NCI-H1092 (cell line): ENCODE measurements at regions not wholly inside any gene's neighbourhood (a gene's known extent, or its start where the extent isn't known, plus 50 kb on each side); places are given as distances from the start of the nearest gene placed in this dataset.
A peak's percentile ranks its signal among the peaks of the same experiment; 100 is the strongest.
"Not testable (repeated sequence)": the region's sequence is repeated elsewhere in the genome, so short reads cannot be mapped to it uniquely, and the experiment has no call there.

ENCODE experiments used
- DNase-seq: peaks from one replicate; lab custom pipeline; 2025; lab: John Stamatoyannopoulos, UW

- no peak for DNase-seq
Measured at GRCh38 chr22:26769663-26770062, 112.3 kb downstream of the MIAT start.

GRCh38 chr22:26770624-26771023 is 113.2 kb downstream of the MIAT start:
- no peak for DNase-seq

- not testable (repeated sequence) for DNase-seq
Measured at GRCh38 chr22:26773054-26773453, 115.7 kb downstream of the MIAT start.

GRCh38 chr22:26775394-26775793 is 118.0 kb downstream of the MIAT start:
- DNase-seq: no peak

- DNase-seq: no peak
Measured at GRCh38 chr22:26777156-26777801, 119.9 kb downstream of the MIAT start.

- no peak for DNase-seq
Measured at GRCh38 chr22:26778372-26778771, 121.0 kb downstream of the MIAT start.

- DNase-seq: no peak
Measured at GRCh38 chr22:26779108-26779507, 121.7 kb downstream of the MIAT start.

- no peak for DNase-seq
Measured at GRCh38 chr22:26779929-26780328, 122.5 kb downstream of the MIAT start.

GRCh38 chr22:26780521-26780920 is 123.1 kb downstream of the MIAT start:
- DNase-seq: no peak

- DNase-seq: no peak
Measured at GRCh38 chr22:26781062-26781461, 123.7 kb downstream of the MIAT start.

GRCh38 chr22:26781596-26781995 is 124.2 kb downstream of the MIAT start:
- no peak for DNase-seq

GRCh38 chr22:26783885-26784284 is 126.5 kb downstream of the MIAT start:
- no peak for DNase-seq

GRCh38 chr22:26784772-26785171 is 127.4 kb downstream of the MIAT start:
- no peak for DNase-seq

- no peak for DNase-seq
Measured at GRCh38 chr22:26785932-26786331, 128.5 kb downstream of the MIAT start.

GRCh38 chr22:26786398-26786797 is 129.0 kb downstream of the MIAT start:
- DNase-seq: no peak

GRCh38 chr22:26789951-26790350 is 132.6 kb downstream of the MIAT start:
- peak; percentile 31 for DNase-seq

GRCh38 chr22:26792522-26792921 is 135.1 kb downstream of the MIAT start:
- DNase-seq: no peak

GRCh38 chr22:26796785-26797184 is 139.4 kb downstream of the MIAT start:
- no peak for DNase-seq

- no peak for DNase-seq
Measured at GRCh38 chr22:26797910-26798309, 140.5 kb downstream of the MIAT start.

GRCh38 chr22:26798462-26799065 is 141.2 kb downstream of the MIAT start:
- no peak for DNase-seq

GRCh38 chr22:26800858-26801257 is 143.5 kb downstream of the MIAT start:
- DNase-seq: no peak

GRCh38 chr22:26801449-26801848 is 144.1 kb downstream of the MIAT start:
- no peak for DNase-seq

- no peak for DNase-seq
Measured at GRCh38 chr22:26804315-26804714, 146.9 kb downstream of the MIAT start.

GRCh38 chr22:26804911-26805539 is 147.6 kb downstream of the MIAT start:
- no peak for DNase-seq
